ENCODE measurements at regions not wholly inside any gene's neighbourhood (a gene's known extent, or its start where the extent isn't known, plus 50 kb on each side); places are given as distances from the start of the nearest gene placed in this dataset.
"Not testable (repeated sequence)": the region's sequence is repeated elsewhere in the genome, so short reads cannot be mapped to it uniquely, and the experiment has no call there.

- TF ChIP-seq CTCF (IDR thresholded peaks at IDR 0.05), result no peak
- H3K4me1 ChIP-seq, result no peaks in the 10 kb centered on the region
- H3K36me3 ChIP-seq (ENCODE audit: insufficient read depth in 1 of 2, low read depth in 1 of 2), result no peaks in the 10 kb centered on the region
- ATAC-seq (no peak), DNase-seq (no peak)
- H3K9me3 ChIP-seq, result no peaks in the 10 kb centered on the region
- H3K27ac ChIP-seq, result no peak overlapping the region
- intact Hi-C loops (cut with DNase I), result no loop called here
- no peak overlapping the region for H3K4me3 ChIP-seq
- no peaks in the 10 kb centered on the region for H3K27me3 ChIP-seq (ENCODE audit: insufficient read depth in 3 of 3, low read length in 2 of 3)
- WGBS, 3 donors, result 64 to 71% (median 67%) methylated on average over 14 of the region's 14 CpGs
Measured at GRCh38 chr20:48503166-48503815, 324.5 kb downstream of the PREX1 start.

GRCh38 chr20:48502758-48503157, 325.0 kb downstream of the PREX1 start:
- no peak for DNase-seq
- TF ChIP-seq CTCF (IDR thresholded peaks at IDR 0.05), result no peak
- H3K36me3 ChIP-seq (ENCODE audit: insufficient read depth in 1 of 2, low read depth in 1 of 2), result no peaks in the 10 kb centered on the region
- H3K27me3 ChIP-seq (ENCODE audit: insufficient read depth in 3 of 3, low read length in 2 of 3), result no peaks in the 10 kb centered on the region
- no peak overlapping the region for H3K27ac ChIP-seq
- H3K4me3 ChIP-seq, result no peak overlapping the region
- H3K4me1 ChIP-seq, result no peaks in the 10 kb centered on the region
- 80 to 83% (median 82%) methylated on average over 9 of the region's 9 CpGs for WGBS, 3 donors
- no peaks in the 10 kb centered on the region for H3K9me3 ChIP-seq
- no peak for ATAC-seq
- intact Hi-C loops (cut with DNase I), result no loop called here

GRCh38 chr20:48502016-48502415, 325.8 kb downstream of the PREX1 start:
- Histone ChIP-seq H3K9me3 (no peaks in the 10 kb centered on the region), H3K27ac (no peak overlapping the region), H3K36me3 (ENCODE audit: insufficient read depth in 1 of 2, low read depth in 1 of 2) (no peaks in the 10 kb centered on the region), H3K4me1 (no peaks in the 10 kb centered on the region), H3K27me3 (ENCODE audit: insufficient read depth in 3 of 3, low read length in 2 of 3) (no peaks in the 10 kb centered on the region), H3K4me3 (no peak overlapping the region)
- DNase-seq (no peak), ATAC-seq (no peak)
- no peak for TF ChIP-seq CTCF (IDR thresholded peaks at IDR 0.05)
- WGBS, 3 donors, result 74 to 87% (median 78%) methylated on average over 9 of the region's 9 CpGs
- intact Hi-C loops (cut with DNase I), result no loop called here

GRCh38 chr20:48500900-48501299, 326.9 kb downstream of the PREX1 start:
- H3K4me3 ChIP-seq; DNase-seq; H3K27me3 ChIP-seq (ENCODE audit: insufficient read depth in 3 of 3, low read length in 2 of 3); ATAC-seq; H3K9me3 ChIP-seq; H3K4me1 ChIP-seq; H3K36me3 ChIP-seq (ENCODE audit: insufficient read depth in 1 of 2, low read depth in 1 of 2); H3K27ac ChIP-seq; intact Hi-C loops (cut with DNase I): not testable (repeated sequence)
- WGBS, 3 donors, result 73 to 85% (median 77%) methylated on average over 9 of the region's 9 CpGs

- H3K4me3 ChIP-seq, result not testable (repeated sequence)
- 26 to 32% (median 29%) methylated on average over 4 of the region's 4 CpGs for WGBS, 3 donors
Measured at GRCh38 chr20:48498939-48499338, 328.9 kb downstream of the PREX1 start.

GRCh38 chr20:48498125-48498524, 329.7 kb downstream of the PREX1 start:
- H3K4me1 ChIP-seq; DNase-seq; H3K4me3 ChIP-seq; H3K9me3 ChIP-seq; H3K27ac ChIP-seq; H3K36me3 ChIP-seq (ENCODE audit: insufficient read depth in 1 of 2, low read depth in 1 of 2); intact Hi-C loops (cut with DNase I); ATAC-seq; H3K27me3 ChIP-seq (ENCODE audit: insufficient read depth in 3 of 3, low read length in 2 of 3): not testable (repeated sequence)
- WGBS, 3 donors, result 65 to 80% (median 74%) methylated on average over 4 of the region's 4 CpGs

More at GRCh38 chr20:48498939-48499338, 328.9 kb downstream of the PREX1 start:
- H3K27me3 ChIP-seq (ENCODE audit: insufficient read depth in 3 of 3, low read length in 2 of 3); ATAC-seq; H3K4me1 ChIP-seq; intact Hi-C loops (cut with DNase I); H3K27ac ChIP-seq; H3K36me3 ChIP-seq (ENCODE audit: insufficient read depth in 1 of 2, low read depth in 1 of 2); H3K9me3 ChIP-seq; DNase-seq: not testable (repeated sequence)
